ENCODE measurements at regions not wholly inside any gene's neighbourhood (a gene's known extent, or its start where the extent isn't known, plus 50 kb on each side); places are given as distances from the start of the nearest gene placed in this dataset.
"Not testable (repeated sequence)": the region's sequence is repeated elsewhere in the genome, so short reads cannot be mapped to it uniquely, and the experiment has no call there.

- ATAC-seq (ENCODE audit: low read depth): no peak
- intact Hi-C loops (cut with micrococcal nuclease): no loop called here
- ChIA-PET POLR2A (no interaction called here), CTCF (no interaction called here)
- H3K27me3 Mint-ChIP-seq: peaks cover 6% of the 10 kb centered on the region
- H3K4me3 Mint-ChIP-seq: no peak overlapping the region
- no peak for DNase-seq
- peaks cover 6% of the 10 kb centered on the region for H3K9me3 Mint-ChIP-seq
- H3K27ac Mint-ChIP-seq: no peak overlapping the region
- H3K4me1 Mint-ChIP-seq: no peaks in the 10 kb centered on the region
- no peaks in the 10 kb centered on the region for H3K36me3 Mint-ChIP-seq (ENCODE audit: low read depth)
- no peak for TF ChIP-seq CTCF (IDR thresholded peaks at IDR 0.05)
These were observed 440.4 kb upstream of the CD180 start for GRCh38 chr5:67636850-67637524.

- Mint-ChIP-seq H3K27me3 (peaks cover 6% of the 10 kb centered on the region), H3K4me1 (no peaks in the 10 kb centered on the region), H3K4me3 (no peak overlapping the region), H3K27ac (no peak overlapping the region), H3K36me3 (ENCODE audit: low read depth) (no peaks in the 10 kb centered on the region), H3K9me3 (peaks cover 6% of the 10 kb centered on the region)
- no peak for TF ChIP-seq CTCF (IDR thresholded peaks at IDR 0.05)
- CTCF ChIA-PET: no interaction called here
- no peak for ATAC-seq (ENCODE audit: low read depth)
- POLR2A ChIA-PET: no interaction called here
- intact Hi-C loops (cut with micrococcal nuclease): no loop called here
- DNase-seq: no peak
These were observed 439.5 kb upstream of the CD180 start for GRCh38 chr5:67636091-67636490.

GRCh38 chr5:67627079-67627478 is 430.5 kb upstream of the CD180 start:
- intact Hi-C loops (cut with micrococcal nuclease); CTCF ChIA-PET; H3K4me3 Mint-ChIP-seq; H3K27me3 Mint-ChIP-seq; ATAC-seq (ENCODE audit: low read depth); H3K36me3 Mint-ChIP-seq (ENCODE audit: low read depth); POLR2A ChIA-PET; DNase-seq; H3K27ac Mint-ChIP-seq; H3K4me1 Mint-ChIP-seq; H3K9me3 Mint-ChIP-seq: not testable (repeated sequence)

- Mint-ChIP-seq H3K4me1 (no peaks in the 10 kb centered on the region), H3K4me3 (no peak overlapping the region), H3K27ac (no peak overlapping the region), H3K36me3 (ENCODE audit: low read depth) (no peaks in the 10 kb centered on the region), H3K9me3 (peaks cover 6% of the 10 kb centered on the region), H3K27me3 (peaks cover 7% of the 10 kb centered on the region)
- CTCF ChIA-PET: no interaction called here
- TF ChIP-seq CTCF (IDR thresholded peaks at IDR 0.05): no peak
- POLR2A ChIA-PET: no interaction called here
- no peak for ATAC-seq (ENCODE audit: low read depth)
- DNase-seq: no peak
- intact Hi-C loops (cut with micrococcal nuclease): no loop called here
These were observed 426.5 kb upstream of the CD180 start for GRCh38 chr5:67623078-67623477.

- DNase-seq: no peak
- H3K4me1 Mint-ChIP-seq: no peaks in the 10 kb centered on the region
- H3K27ac Mint-ChIP-seq: no peak overlapping the region
- H3K4me3 Mint-ChIP-seq: no peak overlapping the region
- ChIA-PET POLR2A (no interaction called here), CTCF (no interaction called here)
- intact Hi-C loops (cut with micrococcal nuclease): no loop called here
- H3K9me3 Mint-ChIP-seq: no peaks in the 10 kb centered on the region
- H3K36me3 Mint-ChIP-seq (ENCODE audit: low read depth): no peaks in the 10 kb centered on the region
- no peak for TF ChIP-seq CTCF (IDR thresholded peaks at IDR 0.05)
- ATAC-seq (ENCODE audit: low read depth): no peak
- peaks cover 5% of the 10 kb centered on the region for H3K27me3 Mint-ChIP-seq
These were observed 424.1 kb upstream of the CD180 start for GRCh38 chr5:67620424-67621397.

All from activated B cell treated with CpG ODN at 0.5 μM for 24 hours (primary cell).